GM18505 (cell line): ENCODE measurements at regions not wholly inside any gene's neighbourhood (a gene's known extent, or its start where the extent isn't known, plus 50 kb on each side); places are given as distances from the start of the nearest gene placed in this dataset.

Experiments used
- ATAC-seq: cut with Tn5 transposase; IDR thresholded peaks from one replicate; pipeline ENCODE4 v1.9.1; 2021; ENCODE audit not compliant: unreplicated experiment
- POLR2A ChIP-seq: IDR thresholded peaks from 4 replicates; pipeline ENCODE4 v1.6.1; 2011; ENCODE audit warnings: borderline replicate concordance; ENCODE audit not compliant: insufficient read depth, insufficient read length; ENCODE audit errors: extremely low read depth

- TF ChIP-seq POLR2A: no peak
- no peak for ATAC-seq
These were observed 400.5 kb downstream of the IRX1 start for GRCh38 chr5:3995954-3996619.

GRCh38 chr5:3996707-3997336 is 401.2 kb downstream of the IRX1 start:
- TF ChIP-seq POLR2A: no peak
- ATAC-seq: no peak

GRCh38 chr5:3997670-3998069 is 402.0 kb downstream of the IRX1 start:
- no peak for TF ChIP-seq POLR2A
- no peak for ATAC-seq

GRCh38 chr5:3999929-4000328 is 404.3 kb downstream of the IRX1 start:
- TF ChIP-seq POLR2A: no peak
- no peak for ATAC-seq

- no peak for TF ChIP-seq POLR2A
- no peak for ATAC-seq
These were observed 405.4 kb downstream of the IRX1 start for GRCh38 chr5:4001004-4001403.

- TF ChIP-seq POLR2A: no peak
- no peak for ATAC-seq
These were observed 406.3 kb downstream of the IRX1 start for GRCh38 chr5:4001758-4002533.

- ATAC-seq: no peak
- TF ChIP-seq POLR2A: no peak
These were observed 409.7 kb downstream of the IRX1 start for GRCh38 chr5:4005335-4005734.

GRCh38 chr5:4007001-4007400 is 411.4 kb downstream of the IRX1 start:
- TF ChIP-seq POLR2A: no peak
- no peak for ATAC-seq

- no peak for ATAC-seq
- no peak for TF ChIP-seq POLR2A
These were observed 416.3 kb downstream of the IRX1 start for GRCh38 chr5:4011943-4012342.

- no peak for TF ChIP-seq POLR2A
- ATAC-seq: no peak
These were observed 417.7 kb downstream of the IRX1 start for GRCh38 chr5:4013106-4013898.

GRCh38 chr5:4015709-4016108 is 420.1 kb downstream of the IRX1 start:
- no peak for TF ChIP-seq POLR2A
- ATAC-seq: no peak

GRCh38 chr5:4017076-4017803 is 421.6 kb downstream of the IRX1 start:
- TF ChIP-seq POLR2A: no peak
- no peak for ATAC-seq
